Stimulated activated CD8-positive, alpha-beta memory T cell treated with anti-CD3 and anti-CD28 coated beads, Interleukin-4, amount 100 ng/mL, for 1 hour (primary cell): ENCODE measurements at regions not wholly inside any gene's neighbourhood (a gene's known extent, or its start where the extent isn't known, plus 50 kb on each side); places are given as distances from the start of the nearest gene placed in this dataset.

ENCODE experiments used
- DNase-seq, 2 donors: peaks; one replicate each; pipeline ENCODE4 v3.0.0-alpha.2; 2020; ENCODE audit warnings: low read depth in 2 of 2, low spot score in 1 of 2

DNA sequence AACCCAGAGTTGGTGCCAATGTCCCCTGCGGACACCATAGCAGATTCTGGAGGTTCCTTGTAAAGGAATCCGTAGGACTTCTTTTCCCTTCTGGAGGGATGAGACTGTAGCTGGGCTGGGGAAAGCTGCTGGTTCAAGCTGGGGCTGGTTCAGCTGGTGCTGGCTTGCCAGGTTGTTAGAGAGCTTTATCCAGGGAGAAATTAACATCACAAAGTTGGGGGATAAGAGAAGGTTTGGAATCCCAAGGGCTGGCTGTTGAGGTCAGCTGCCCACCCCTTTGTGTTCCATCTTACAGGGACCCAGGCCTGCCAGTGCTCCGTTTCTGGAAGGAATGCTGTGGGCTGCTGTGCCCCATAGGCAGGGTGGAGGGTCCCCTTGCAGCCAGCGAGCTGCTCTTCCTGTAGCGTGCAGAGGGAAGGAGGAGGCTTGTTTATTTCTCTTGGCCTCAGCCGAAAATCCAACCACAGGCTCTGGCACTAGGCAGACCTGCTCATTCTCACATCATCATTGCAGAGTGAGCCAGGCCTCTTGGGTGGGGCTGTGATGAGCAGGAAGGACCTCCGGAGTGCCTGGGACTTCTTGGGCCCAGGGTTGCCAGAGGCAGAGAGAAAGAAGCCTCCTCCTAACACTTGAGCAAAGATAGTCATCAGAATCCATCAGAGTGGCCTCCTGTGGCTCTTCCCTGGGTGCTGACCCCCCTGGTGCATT is 251.1 kb downstream of the SEC14L1 start:
- DNase-seq, result no peak

DNA sequence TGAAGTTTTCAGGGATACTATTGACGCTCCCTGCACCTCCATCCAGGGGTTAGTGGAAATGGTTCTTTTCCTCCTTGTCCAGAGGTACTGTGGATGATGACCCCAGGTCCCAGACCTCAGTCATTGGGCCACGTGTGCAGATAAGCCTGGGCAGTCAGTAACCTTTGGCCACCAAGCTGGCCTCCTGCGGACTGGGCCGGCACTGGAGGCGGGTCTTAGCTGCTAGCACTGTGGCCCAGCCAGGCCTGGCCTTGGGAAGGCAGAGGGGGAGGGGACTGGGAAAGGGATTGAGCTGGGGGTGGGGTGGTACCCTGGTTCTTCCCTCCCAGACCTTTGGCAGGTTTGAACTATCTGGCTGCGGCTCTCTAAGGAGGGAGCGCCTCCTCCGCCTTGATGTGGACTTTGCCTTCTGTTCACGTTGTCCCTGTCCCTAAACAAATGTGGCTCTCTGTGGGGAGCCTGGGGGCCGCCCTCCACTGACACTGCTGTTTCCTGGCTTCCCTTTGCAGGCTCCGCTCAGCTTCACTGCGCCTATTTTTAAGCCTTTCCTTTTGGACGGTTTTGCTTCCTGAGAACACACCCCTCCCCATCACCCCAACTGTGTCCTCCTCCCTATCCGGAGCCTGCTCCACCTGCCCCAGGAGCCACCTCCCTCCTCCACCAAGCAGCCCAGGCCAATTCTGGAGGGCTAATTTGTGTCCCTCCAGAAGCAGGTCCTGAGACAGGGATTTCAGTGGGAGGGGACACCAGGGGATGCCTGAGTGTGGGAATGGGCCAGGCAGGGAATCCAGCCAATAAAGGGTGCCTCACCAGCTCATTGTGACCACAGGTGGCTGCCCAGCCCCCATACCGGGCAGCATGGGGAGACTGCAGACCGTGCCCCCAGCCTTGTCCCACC is 251.9 kb downstream of the SEC14L1 start:
- DNase-seq, result no peak

- DNase-seq, result no peak
Measured at GRCh38 chr17:77393274-77393600, 252.5 kb downstream of the SEC14L1 start.

DNA sequence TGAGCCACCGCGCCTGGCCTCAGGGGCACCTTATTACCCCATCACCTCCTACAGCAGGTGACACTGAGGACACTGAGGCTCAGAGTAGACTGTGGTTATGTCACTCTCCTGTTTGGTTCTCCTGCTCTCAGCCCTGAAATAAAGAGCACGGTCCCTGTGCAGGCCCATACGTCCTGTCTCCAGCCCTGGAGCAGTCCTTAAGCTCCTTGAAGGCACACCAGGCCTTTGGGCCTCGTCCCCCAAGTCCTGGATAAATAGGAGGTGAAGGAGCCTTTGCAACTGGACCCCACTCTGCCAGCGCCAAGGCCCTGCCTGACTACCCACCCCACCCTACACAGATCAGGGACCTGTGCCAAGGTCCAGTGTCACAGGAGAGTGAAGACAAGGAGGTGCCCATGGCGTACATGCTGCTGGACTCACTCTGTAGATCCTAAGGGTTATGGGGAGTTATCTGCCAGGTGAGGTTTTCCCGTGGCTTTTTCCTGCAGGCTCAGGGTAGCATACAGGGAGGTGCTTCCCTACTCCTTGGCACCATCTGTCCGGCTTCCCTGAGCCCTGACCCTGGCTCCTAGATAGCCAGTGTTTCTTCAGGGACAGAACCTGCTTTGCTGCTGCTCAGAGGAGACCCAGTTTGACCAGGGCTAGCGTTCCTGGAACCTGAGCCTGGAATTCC is 253.2 kb downstream of the SEC14L1 start:
- DNase-seq, result no peak

- DNase-seq, result no peak
Measured at GRCh38 chr17:77394540-77395295, 253.9 kb downstream of the SEC14L1 start.

- DNase-seq, result no peak
Measured at GRCh38 chr17:77395501-77396048, 254.8 kb downstream of the SEC14L1 start.

- DNase-seq, result no peak
Measured at GRCh38 chr17:77396610-77397009, 255.8 kb downstream of the SEC14L1 start.

DNA sequence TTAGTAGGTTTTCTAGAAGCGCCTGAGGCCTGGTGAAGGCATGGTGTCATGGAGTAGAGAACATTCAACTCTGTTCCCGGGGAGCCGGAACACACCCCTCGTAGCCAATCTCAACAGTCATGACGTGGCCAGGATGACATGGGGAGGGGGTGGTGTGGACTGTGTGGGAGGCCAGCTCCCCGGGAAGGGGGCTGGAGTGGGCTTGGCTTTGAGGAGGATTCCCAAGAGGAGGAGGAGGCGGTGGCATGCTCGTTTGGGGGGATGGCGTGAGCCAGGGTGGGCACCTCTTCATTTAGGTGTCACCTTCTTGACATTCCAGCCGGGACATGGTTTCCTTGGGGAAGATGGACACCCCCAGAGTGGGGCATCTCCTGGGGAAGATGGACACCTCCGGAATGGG is 257.5 kb downstream of the SEC14L1 start:
- DNase-seq, result no peak

DNA sequence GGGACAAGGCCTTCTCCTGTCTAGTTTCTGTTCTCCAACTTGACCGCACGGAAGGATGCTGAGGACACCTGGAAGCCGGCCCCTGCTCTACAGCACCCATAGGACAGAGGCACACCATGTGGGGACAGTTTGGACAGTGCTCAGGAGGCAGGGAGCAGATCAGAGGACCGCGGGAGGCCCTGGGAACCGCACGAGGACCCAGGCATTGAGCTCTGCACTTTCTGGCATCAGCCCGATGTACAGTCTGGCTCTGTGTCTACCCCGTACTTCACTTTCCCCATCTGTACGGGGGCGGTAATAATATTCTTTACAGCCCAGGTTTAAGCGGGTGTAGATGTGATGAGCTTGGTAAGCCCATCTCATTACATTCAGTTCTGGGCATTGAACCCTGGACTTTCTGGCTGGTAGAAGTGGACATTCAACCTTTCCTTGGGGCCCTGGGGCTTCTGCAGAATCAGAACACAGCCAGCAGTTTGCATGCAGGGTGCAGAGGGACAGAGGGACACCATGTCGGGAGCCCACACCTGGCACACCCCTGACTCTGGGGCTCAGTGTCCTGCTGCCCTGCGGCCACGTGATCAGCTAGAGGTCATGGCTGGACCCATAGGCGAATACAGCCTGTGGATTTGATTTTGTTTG is 258.7 kb downstream of the SEC14L1 start:
- no peak for DNase-seq

- DNase-seq, result peak; percentile 57
Measured at GRCh38 chr17:77400445-77400870, 259.7 kb downstream of the SEC14L1 start.

DNA sequence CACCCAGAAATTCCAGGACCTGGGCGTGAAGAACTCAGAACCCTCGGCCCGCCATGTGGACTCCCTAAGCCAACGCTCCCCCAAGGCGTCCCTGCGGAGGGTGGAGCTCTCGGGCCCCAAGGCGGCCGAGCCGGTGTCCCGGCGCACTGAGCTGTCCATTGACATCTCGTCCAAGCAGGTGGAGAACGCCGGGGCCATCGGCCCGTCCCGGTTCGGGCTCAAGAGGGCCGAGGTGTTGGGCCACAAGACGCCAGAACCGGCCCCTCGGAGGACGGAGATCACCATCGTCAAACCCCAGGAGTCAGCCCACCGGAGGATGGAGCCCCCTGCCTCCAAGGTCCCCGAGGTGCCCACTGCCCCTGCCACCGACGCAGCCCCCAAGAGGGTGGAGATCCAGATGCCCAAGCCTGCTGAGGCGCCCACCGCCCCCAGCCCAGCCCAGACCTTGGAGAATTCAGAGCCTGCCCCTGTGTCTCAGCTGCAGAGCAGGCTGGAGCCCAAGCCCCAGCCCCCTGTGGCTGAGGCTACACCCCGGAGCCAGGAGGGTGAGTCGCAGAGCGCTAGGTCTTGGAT is 261.5 kb downstream of the SEC14L1 start:
- no peak for DNase-seq

- no peak for DNase-seq
Measured at GRCh38 chr17:77403854-77404253, 263.1 kb downstream of the SEC14L1 start.

- DNase-seq, result peak; percentile 66 to 70
Measured at GRCh38 chr17:77404812-77405581, 264.2 kb downstream of the SEC14L1 start.

DNA sequence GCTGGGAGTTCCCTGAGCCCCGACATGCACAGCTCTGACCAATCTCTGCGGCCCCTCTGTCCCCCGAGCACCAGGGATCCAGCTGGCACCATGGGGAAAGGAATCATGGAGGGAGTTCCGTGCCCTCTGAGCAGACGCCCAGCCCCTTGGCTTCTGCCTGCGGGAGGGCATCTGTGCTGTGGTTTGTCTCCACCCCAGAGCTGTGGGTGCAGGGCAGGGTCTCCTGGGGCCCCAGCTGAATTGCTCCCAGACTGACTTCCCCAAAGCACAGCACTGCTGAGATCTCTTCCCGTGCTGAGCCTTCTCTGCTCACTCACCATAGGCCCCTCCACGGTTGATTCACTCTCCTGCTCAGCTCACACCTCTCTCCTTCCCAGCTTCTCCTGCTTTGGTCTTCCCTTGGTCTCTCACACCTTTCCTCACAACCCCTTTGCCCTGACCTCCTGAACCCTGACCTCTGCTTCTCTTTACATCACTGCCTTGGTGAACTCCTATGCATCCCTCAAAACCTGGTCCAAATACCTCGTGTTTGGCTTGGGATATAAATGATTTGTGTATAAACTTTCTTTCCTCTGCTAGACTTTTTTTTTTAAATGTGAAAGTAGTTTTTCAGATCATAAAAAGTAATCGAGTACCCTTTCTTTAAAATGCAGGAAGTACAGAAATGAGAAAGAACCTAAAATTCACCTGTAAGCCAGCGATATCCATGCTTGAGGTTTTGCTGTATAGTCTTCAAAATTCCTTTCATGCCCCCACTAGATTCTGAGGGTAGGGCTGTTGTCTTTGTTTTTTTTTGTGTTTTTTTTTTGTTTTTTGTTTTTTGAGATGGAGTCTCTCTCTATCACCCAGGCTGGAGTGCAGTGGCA is 265.3 kb downstream of the SEC14L1 start:
- DNase-seq, result no peak

DNA sequence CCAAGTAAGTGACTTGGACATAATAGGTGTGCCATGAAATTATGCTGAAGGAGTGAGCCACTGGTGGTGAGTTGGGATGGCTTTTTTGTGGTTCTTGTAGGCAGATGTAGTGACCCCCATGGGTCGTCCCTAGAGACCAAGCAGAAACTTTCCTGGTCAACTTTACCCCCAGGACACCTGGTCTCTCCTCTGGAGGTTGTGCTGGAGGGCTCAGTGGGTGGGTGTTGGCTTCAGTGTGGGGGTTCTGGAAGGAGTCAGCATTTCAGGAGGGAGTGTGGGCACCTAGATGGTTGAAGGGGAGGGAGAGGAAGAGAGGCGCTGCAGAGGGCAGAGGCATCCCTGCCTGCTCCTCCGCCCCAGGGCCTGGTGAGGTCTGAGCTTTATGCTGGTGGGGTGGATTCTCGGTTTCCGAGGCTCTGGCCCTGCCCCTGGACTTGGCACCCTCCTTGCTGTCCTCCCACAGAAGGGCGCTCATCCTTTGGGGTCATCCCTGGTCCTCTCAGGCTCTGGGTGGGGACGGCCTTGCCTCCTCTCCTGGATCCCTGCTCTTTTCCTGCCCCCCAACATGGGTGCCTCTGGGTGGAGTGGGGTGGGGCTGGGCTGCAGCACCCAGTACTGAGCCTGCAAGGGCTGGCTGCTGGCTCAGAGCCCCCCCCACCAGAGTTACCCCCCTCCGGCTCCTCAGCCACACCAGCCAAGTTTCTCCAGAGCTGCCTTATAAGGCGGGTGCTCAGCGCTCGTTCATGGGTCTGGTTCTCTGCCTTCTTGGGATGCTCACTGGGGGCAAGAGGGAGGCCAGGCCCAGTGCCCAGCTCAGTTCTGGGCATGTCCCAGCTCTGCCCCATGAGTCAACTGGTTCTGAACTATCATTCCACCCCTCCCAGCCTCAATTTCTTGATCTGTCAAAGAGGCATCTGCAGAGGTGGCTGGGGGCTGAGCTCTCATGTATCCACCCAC is 266.8 kb downstream of the SEC14L1 start:
- DNase-seq, result no peak

GRCh38 chr17:77408284-77408683 is 267.5 kb downstream of the SEC14L1 start:
- DNase-seq, result no peak
